ENCODE measurements at regions not wholly inside any gene's neighbourhood (a gene's known extent, or its start where the extent isn't known, plus 50 kb on each side); places are given as distances from the start of the nearest gene placed in this dataset.
"Not testable (repeated sequence)": the region's sequence is repeated elsewhere in the genome, so short reads cannot be mapped to it uniquely, and the experiment has no call there.

DNA sequence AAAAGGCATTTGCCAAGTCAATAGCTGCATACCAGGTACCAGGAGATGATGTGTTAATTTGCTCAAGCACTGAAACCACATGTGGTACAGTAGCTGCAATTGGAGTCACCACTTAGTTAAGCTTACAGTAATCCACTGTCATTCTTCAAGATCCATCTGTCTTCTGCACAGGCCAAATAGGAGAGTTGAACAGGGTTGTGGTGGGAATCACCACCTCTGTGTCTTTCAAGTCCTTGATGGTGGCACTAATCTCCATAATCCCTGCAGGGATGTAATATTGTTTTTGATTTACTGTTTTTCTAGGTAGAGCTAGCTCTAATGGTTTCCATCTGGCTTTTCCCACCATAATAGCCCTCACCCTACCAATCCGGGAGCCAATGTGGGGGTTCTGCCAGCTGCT is 91.9 kb downstream of the FCRL5 start:
- Mint-ChIP-seq H3K4me3 (no peak overlapping the region), H3K9me3 (no peaks in the 10 kb centered on the region), H3K27me3 (ENCODE audit: low read depth) (peaks cover 7% of the 10 kb centered on the region), H3K27ac (no peak overlapping the region), H3K4me1 (ENCODE audit: low read depth) (no peaks in the 10 kb centered on the region), H3K36me3 (ENCODE audit: low read depth) (no peaks in the 10 kb centered on the region)
- intact Hi-C loops (cut with micrococcal nuclease) = no loop called here
- DNase-seq = no peak
- CTCF ChIA-PET = no interaction called here

DNA sequence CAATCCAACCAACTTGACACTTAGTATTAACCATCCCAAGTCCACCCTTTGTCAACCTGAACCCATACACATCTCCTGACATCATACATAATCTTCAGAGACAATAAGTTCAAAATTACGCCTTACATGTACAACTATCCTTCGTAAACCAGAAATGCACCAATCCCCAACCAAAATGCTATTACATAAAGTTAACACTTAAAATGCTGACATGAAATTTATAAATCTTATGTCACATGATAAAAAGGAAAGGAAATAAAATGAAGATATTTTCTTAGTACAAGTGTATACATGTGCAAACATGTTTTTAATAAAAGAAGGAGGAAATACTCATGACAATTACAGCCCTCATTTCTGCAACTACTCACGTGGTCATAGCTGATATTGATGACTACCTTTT is 95.0 kb downstream of the FCRL5 start:
- Mint-ChIP-seq H3K36me3 (ENCODE audit: low read depth) (no peaks in the 10 kb centered on the region), H3K4me1 (ENCODE audit: low read depth) (no peaks in the 10 kb centered on the region), H3K9me3 (no peaks in the 10 kb centered on the region), H3K4me3 (no peak overlapping the region), H3K27me3 (ENCODE audit: low read depth) (peaks cover 7% of the 10 kb centered on the region), H3K27ac (no peak overlapping the region)
- intact Hi-C loops (cut with micrococcal nuclease) = no loop called here
- CTCF ChIA-PET = no interaction called here
- DNase-seq = no peak

DNA sequence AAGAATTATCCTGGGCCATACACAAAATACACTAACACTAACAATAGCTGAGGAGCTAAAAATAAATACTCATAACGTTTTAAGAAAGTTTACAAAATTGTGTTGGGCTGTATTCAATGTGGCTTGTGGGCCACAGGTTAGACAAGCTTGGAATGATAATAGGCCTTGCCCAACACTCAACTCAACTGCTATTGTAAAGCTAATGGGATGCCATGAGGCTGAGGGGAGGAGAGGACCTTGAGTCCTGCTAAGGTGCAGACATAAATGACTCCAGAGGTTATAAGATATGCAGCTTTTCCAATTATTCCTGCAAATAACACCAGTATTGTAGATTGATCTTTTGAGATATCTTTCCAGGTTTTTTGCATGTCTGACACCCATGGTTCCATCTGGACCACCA is 97.0 kb downstream of the FCRL5 start:
- intact Hi-C loops (cut with micrococcal nuclease) = no loop called here

DNA sequence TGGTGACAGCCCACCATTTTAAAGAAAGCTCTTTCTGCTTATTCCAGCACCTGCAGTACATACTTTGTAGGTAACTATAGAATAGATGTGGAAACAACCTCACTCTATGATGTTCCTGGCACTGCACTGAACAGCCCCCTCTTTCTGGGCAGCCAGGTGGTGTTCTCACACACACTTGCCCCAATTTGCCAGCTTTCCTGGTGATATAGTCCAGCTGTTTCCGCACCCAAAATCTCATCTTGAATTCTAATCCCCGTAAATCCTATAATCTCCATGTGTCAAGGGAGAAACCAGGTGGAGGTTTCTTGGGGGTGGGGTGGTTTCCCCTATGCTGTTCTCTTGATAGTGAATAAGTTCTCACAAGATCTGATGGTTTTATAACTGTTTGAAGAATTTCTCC is 102.2 kb downstream of the FCRL5 start:
- Mint-ChIP-seq H3K27ac (no peak overlapping the region), H3K9me3 (no peaks in the 10 kb centered on the region), H3K27me3 (ENCODE audit: low read depth) (no peaks in the 10 kb centered on the region), H3K4me1 (ENCODE audit: low read depth) (no peaks in the 10 kb centered on the region), H3K36me3 (ENCODE audit: low read depth) (no peaks in the 10 kb centered on the region), H3K4me3 (no peak overlapping the region)
- DNase-seq = no peak
- CTCF ChIA-PET = interaction anchor here (0.5 kb wide), 1 partner anchor 79 kb away, joined by 3 read pairs; no protein-coding TSS in a partner anchor
- intact Hi-C loops (cut with micrococcal nuclease) = no loop called here

More for the DNA sequence above, 97.0 kb downstream of the FCRL5 start:
- no peak for DNase-seq
- H3K36me3 Mint-ChIP-seq (ENCODE audit: low read depth) = no peaks in the 10 kb centered on the region
- CTCF ChIA-PET = interaction anchor here (1.1 kb wide), 1 partner anchor 40 kb away, joined by 3 read pairs; no protein-coding TSS in a partner anchor
- H3K4me3 Mint-ChIP-seq = no peak overlapping the region
- peaks cover 7% of the 10 kb centered on the region for H3K27me3 Mint-ChIP-seq (ENCODE audit: low read depth)
- no peaks in the 10 kb centered on the region for H3K9me3 Mint-ChIP-seq
- H3K27ac Mint-ChIP-seq = no peak overlapping the region
- no peaks in the 10 kb centered on the region for H3K4me1 Mint-ChIP-seq (ENCODE audit: low read depth)

DNA sequence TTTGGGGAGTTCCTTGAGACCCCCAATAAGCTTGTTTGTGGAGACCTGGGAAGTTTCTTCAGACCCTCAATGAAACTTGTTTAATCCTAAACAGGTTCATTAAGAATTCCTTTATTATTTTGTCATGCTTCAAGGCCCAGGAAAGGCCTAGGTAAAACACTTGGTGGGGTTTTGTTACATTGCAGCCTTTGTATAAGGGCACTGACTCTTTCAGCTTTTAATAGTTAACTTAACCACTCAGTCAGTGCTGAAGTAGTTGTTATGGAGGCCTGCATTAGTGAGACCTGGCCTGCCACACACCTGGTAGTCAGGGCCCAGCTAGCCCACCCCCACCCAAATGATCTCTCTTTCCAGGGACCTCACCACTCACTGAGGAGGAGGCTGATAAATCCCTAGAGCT is 103.7 kb downstream of the FCRL5 start:
- no peak for DNase-seq
- Mint-ChIP-seq H3K9me3 (no peaks in the 10 kb centered on the region), H3K4me3 (no peak overlapping the region), H3K27ac (no peak overlapping the region), H3K36me3 (ENCODE audit: low read depth) (no peaks in the 10 kb centered on the region), H3K4me1 (ENCODE audit: low read depth) (no peaks in the 10 kb centered on the region), H3K27me3 (ENCODE audit: low read depth) (no peaks in the 10 kb centered on the region)
- intact Hi-C loops (cut with micrococcal nuclease) = no loop called here
- CTCF ChIA-PET = no interaction called here

DNA sequence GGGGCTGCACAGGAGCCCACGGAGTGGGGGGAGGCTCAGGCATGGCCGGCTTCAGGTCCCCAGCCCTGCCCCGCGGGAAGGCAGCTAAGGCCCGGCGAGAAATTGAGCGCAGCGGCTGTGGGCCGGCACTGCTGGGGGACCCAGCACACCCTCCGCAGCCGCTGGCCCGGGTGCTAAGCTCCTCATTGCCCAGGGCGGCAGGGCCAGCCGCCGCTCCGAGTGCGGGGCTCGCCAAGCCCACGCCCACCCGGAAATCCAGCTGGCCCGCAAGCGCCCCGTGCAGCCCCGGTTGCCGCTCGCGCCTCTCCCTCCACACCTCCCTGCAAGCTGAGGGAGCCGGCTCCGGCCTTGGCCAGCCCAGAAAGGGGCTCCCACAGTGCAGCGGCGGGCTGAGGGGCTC is 106.0 kb downstream of the FCRL5 start:
- DNase-seq; H3K4me3 Mint-ChIP-seq; CTCF ChIA-PET; H3K4me1 Mint-ChIP-seq (ENCODE audit: low read depth); H3K36me3 Mint-ChIP-seq (ENCODE audit: low read depth); H3K27ac Mint-ChIP-seq; H3K9me3 Mint-ChIP-seq; intact Hi-C loops (cut with micrococcal nuclease); H3K27me3 Mint-ChIP-seq (ENCODE audit: low read depth): not testable (repeated sequence)

DNA sequence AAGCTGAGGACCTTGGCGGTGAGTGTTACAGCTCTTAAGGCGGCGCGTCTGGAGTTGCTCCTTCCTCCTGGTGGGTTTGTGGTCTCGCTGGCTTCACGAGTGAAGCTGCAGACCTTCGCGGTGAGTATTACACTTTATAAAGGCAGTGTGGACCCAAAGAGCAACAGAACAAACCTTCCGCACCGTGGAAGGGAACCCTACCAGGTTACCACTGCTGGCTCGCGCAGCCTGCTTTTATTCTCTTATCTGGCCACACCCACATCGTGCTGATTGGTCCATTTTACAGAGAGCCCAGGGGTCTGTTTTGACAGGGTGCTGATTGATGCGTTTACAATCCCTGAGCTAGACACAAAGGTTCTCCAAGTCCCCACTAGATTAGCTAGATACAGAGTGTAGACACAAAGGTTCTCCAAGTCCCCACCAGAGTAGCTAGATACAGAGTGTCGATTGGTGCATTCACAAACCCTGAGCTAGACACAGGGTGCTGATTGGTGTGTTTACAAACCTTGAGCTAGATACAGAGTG is 106.6 kb downstream of the FCRL5 start:
- H3K36me3 Mint-ChIP-seq (ENCODE audit: low read depth); H3K4me3 Mint-ChIP-seq: not testable (repeated sequence)

DNA sequence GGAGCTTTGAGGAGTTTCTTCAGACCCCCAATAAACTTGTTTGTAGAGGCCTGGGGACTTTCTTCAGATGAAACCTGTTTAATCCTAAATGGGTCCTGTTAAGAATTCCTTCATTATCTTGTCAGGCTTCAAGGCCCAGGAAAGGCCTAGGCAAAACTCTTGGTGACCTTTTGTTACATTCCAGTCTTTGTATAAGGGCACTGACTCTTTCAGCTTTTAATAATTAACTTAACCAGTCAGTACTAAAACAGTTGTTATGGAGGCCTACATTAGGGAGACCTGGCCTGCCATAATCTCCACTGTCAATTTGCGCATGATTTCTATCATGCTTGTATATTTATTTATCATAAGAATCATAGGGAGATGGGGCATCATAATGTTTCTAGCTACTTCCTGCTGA is 110.2 kb downstream of the FCRL5 start:
- intact Hi-C loops (cut with micrococcal nuclease) = no loop called here
- no peak overlapping the region for H3K4me3 Mint-ChIP-seq
- H3K36me3 Mint-ChIP-seq (ENCODE audit: low read depth) = no peaks in the 10 kb centered on the region

More for the DNA sequence above, 106.6 kb downstream of the FCRL5 start:
- CTCF ChIA-PET; H3K9me3 Mint-ChIP-seq; H3K27ac Mint-ChIP-seq; H3K27me3 Mint-ChIP-seq (ENCODE audit: low read depth); H3K4me1 Mint-ChIP-seq (ENCODE audit: low read depth); intact Hi-C loops (cut with micrococcal nuclease); DNase-seq: not testable (repeated sequence)

DNA sequence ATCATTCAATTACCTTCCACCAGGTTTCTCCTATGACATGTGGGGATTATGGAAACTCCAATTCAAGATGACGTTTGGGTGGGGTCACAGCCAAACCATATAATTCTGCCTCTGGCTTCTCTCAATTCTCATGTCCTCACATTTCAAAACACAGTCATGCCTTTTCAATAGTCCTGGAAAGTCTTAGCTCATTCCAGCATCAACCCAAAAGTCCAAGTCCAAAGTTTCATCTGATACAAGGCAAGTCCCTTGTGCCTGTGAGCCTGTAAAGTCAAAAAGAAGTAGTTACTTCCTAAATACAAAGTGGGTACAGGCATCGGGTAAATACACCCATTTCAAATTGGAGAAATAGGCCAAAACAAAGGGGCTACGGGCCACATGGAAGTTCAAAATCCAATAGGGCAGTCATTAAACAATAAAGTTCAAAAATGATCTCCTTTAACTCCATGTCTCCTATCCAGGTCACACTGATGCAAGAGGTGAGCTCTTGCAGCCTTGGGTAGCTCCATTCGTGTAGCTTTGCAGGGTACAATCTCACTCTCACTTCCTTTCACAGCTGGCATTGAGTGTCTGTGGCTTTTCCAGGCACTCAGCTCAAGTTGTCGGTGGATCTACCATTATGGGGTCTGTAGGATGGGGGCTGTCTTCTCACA is 112.9 kb downstream of the FCRL5 start:
- Mint-ChIP-seq H3K27ac (no peak overlapping the region), H3K9me3 (no peaks in the 10 kb centered on the region), H3K27me3 (ENCODE audit: low read depth) (no peaks in the 10 kb centered on the region), H3K4me1 (ENCODE audit: low read depth) (no peaks in the 10 kb centered on the region), H3K36me3 (ENCODE audit: low read depth) (no peaks in the 10 kb centered on the region), H3K4me3 (no peak overlapping the region)
- no peak for DNase-seq
- intact Hi-C loops (cut with micrococcal nuclease) = no loop called here
- CTCF ChIA-PET = no interaction called here

More for the DNA sequence above, 110.2 kb downstream of the FCRL5 start:
- no peak for DNase-seq
- CTCF ChIA-PET = no interaction called here
- Mint-ChIP-seq H3K4me1 (ENCODE audit: low read depth) (no peaks in the 10 kb centered on the region), H3K27me3 (ENCODE audit: low read depth) (no peaks in the 10 kb centered on the region), H3K27ac (no peak overlapping the region), H3K9me3 (no peaks in the 10 kb centered on the region)

DNA sequence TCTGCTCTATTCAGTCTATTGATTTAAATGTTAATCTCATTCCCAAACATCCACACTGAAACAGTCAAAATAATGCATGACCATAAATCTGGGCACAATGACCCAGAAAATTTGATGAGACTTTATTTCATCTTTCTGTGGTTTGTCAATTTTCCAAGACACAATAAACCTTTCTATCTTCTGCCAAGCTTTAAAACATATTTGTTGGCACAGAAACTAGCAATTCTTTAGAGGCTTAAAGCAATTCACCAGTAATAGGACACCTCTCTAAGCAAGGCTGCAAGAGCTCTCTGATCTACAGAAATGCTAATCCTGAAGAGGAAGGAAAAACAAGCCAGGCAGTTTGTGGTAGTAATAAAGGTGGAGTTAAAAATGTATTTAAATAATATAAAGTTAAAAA is 113.7 kb downstream of the FCRL5 start:
- no peak for DNase-seq
- no peaks in the 10 kb centered on the region for H3K4me1 Mint-ChIP-seq (ENCODE audit: low read depth)
- intact Hi-C loops (cut with micrococcal nuclease) = no loop called here
- H3K36me3 Mint-ChIP-seq (ENCODE audit: low read depth) = no peaks in the 10 kb centered on the region
- no peak overlapping the region for H3K4me3 Mint-ChIP-seq
- CTCF ChIA-PET = no interaction called here
- H3K27ac Mint-ChIP-seq = no peak overlapping the region
- H3K27me3 Mint-ChIP-seq (ENCODE audit: low read depth) = no peaks in the 10 kb centered on the region
- H3K9me3 Mint-ChIP-seq = no peaks in the 10 kb centered on the region

DNA sequence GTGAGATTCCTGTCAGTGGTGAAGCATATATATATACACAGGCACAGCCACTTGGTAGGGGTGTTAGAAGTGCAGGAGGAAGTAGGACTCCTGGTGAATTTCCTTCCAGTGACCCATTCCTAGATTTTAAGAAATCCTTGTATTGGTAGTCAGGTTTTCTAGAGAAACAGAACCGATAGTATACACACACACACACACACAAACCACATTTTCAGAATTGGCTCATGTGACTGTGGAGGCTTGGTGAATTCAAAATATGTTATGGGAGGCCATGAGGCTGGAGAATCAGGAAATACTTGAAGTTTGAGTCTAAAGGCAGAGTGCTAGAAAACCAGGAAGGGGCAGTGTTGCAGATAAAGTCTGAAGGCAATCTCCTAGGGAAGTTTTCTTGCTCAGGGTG is 114.2 kb downstream of the FCRL5 start:
- H3K4me3 Mint-ChIP-seq = no peak overlapping the region
- H3K4me1 Mint-ChIP-seq (ENCODE audit: low read depth) = no peaks in the 10 kb centered on the region
- no peaks in the 10 kb centered on the region for H3K36me3 Mint-ChIP-seq (ENCODE audit: low read depth)
- no peaks in the 10 kb centered on the region for H3K9me3 Mint-ChIP-seq
- DNase-seq = no peak
- CTCF ChIA-PET = no interaction called here
- H3K27me3 Mint-ChIP-seq (ENCODE audit: low read depth) = no peaks in the 10 kb centered on the region
- intact Hi-C loops (cut with micrococcal nuclease) = no loop called here
- H3K27ac Mint-ChIP-seq = no peak overlapping the region

DNA sequence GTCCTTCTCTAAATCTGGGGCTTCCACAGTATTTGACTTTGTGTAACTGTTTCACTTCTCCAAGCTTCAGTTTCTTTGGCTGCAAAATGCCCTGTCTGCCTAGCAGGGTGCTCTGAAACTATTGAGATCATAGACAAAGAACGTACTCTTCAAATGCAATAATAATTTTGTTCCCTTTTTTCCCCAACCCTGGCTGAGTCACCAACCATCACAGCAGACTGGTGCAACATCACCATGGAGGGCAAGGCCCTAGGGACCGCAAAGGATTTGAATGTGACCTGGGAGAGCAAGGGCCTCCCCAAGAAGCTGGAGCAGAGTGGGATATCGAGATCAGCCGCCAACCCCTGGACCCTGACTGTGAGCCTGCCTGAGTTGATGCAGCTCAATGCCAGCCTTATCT is 115.0 kb downstream of the FCRL5 start:
- no peaks in the 10 kb centered on the region for H3K9me3 Mint-ChIP-seq
- no peak overlapping the region for H3K27ac Mint-ChIP-seq
- H3K27me3 Mint-ChIP-seq (ENCODE audit: low read depth) = peaks cover 3% of the 10 kb centered on the region
- H3K4me3 Mint-ChIP-seq = no peak overlapping the region
- no peaks in the 10 kb centered on the region for H3K4me1 Mint-ChIP-seq (ENCODE audit: low read depth)
- CTCF ChIA-PET = no interaction called here
- intact Hi-C loops (cut with micrococcal nuclease) = no loop called here
- no peak for DNase-seq
- no peaks in the 10 kb centered on the region for H3K36me3 Mint-ChIP-seq (ENCODE audit: low read depth)

DNA sequence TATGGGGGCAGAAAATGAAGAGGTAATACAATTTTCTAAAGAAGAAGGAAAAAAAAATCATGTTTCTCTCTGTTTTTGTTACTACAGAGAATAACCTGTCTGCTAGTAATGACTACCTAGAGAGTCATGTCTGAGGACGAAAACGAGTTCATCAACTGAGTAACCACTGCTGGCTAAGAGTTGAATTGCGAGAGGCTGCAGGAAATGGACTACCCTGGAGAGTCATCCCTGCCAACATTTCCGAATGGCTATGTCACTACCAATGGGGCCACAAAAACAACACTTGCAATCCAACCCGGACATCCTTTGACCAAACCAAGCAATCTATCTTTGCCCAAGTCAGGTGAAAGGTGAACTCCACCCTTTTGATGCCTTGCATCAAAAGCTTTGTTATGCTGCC is 120.6 kb downstream of the FCRL5 start:
- Mint-ChIP-seq H3K9me3 (no peaks in the 10 kb centered on the region), H3K4me3 (no peak overlapping the region), H3K4me1 (ENCODE audit: low read depth) (no peaks in the 10 kb centered on the region), H3K27ac (no peak overlapping the region), H3K27me3 (ENCODE audit: low read depth) (peaks cover 3% of the 10 kb centered on the region), H3K36me3 (ENCODE audit: low read depth) (no peaks in the 10 kb centered on the region)
- no peak for DNase-seq
- intact Hi-C loops (cut with micrococcal nuclease) = no loop called here
- CTCF ChIA-PET = interaction anchor here (0.6 to 0.7 kb wide), 2 partner anchors 18 to 54 kb away, joined by 3 read pairs; no protein-coding TSS in a partner anchor
